HUES6 (cell line): ENCODE measurements at regions not wholly inside any gene's neighbourhood (a gene's known extent, or its start where the extent isn't known, plus 50 kb on each side); places are given as distances from the start of the nearest gene placed in this dataset.

Experiments
- H3K27ac ChIP-seq: 2 replicates; pipeline ENCODE4 v1.7.0; 2013; ENCODE audit warnings: low read depth, mild to moderate bottlenecking, low read length, inconsistent platforms
- H3K27me3 ChIP-seq: 2 replicates; pipeline ENCODE4 v1.6.1; 2013; ENCODE audit warnings: low read length; ENCODE audit not compliant: control insufficient read depth, insufficient read depth
- H3K36me3 ChIP-seq: 2 replicates; pipeline ENCODE4 v1.6.1; 2013; ENCODE audit warnings: low read length; ENCODE audit not compliant: control insufficient read depth, insufficient read depth
- H3K4me1 ChIP-seq: 2 replicates; pipeline ENCODE4 v1.6.1; 2013; ENCODE audit warnings: low read length; ENCODE audit not compliant: control insufficient read depth, insufficient read depth
- H3K4me3 ChIP-seq: 2 replicates; pipeline ENCODE4 v1.5.1; 2013; ENCODE audit warnings: low read depth, low read length
- H3K9ac ChIP-seq: one replicate; pipeline ENCODE4 v1.6.1; 2013; ENCODE audit warnings: mild to moderate bottlenecking, low read length
- H3K9me3 ChIP-seq: 2 replicates; pipeline ENCODE4 v1.6.1; 2013; ENCODE audit warnings: low read depth, low read length; ENCODE audit not compliant: control insufficient read depth, insufficient read depth

DNA sequence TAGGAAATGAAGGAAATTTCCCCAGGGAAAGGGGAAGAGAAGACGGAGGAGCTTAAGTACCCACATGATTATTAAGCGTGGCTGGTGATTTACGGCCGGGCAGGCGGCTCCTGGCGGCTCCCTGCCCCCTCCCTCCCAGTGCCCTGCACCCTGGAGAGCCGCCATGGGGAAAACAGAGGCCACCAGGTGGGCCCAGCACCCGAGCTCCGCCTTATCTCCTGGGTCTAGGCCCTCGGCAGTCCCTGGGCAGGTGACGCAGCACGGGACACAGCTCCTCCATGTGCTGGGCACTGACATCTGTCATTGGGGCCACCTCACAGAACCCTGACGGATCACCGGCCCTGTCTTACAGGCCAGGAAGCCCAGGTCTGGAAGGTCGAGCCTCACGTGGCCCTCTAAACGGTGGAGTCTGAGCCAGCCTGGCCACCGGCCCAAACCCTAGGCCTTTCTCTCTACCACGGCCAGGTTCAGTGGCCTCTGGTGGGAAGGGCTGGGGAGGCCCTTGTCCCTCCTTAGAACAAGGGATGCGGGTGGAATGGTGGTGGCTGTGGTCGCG lies 60.2 kb upstream of the PPARA start:
- Histone ChIP-seq H3K36me3 (no peaks in the 10 kb centered on the region), H3K27ac (no peak overlapping the region)

DNA sequence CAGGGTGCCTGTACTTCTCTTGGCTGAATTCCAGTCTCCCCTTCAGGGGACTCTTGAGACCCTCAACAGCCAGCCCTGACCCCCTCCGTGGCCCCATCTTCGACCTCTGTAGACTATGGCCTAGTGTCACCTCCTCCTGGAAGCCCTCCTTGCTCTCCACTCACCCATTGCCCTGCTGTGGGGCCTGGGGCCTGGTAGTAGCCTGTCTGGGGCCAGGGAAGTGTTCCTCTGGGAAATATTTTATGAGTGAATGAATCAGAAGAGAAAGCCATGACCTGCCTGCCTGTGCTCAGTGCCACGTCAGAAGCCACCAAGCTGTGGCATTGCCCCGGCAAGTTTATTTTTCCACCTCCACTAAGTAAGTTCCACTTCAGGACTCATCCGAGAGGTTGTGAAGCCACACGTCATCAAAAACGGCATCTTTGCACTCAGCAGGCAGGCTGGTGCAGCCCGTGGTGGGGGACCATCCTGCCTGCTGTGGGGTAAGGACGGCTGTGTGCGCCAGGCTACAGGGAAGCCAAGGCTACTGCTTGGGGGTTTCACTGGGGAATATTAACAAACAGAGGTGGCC lies 59.6 kb upstream of the PPARA start:
- no peaks in the 10 kb centered on the region for H3K4me1 ChIP-seq
- no peaks in the 10 kb centered on the region for H3K9me3 ChIP-seq
- H3K36me3 ChIP-seq: no peaks in the 10 kb centered on the region
- no peaks in the 10 kb centered on the region for H3K27me3 ChIP-seq
- no peak overlapping the region for H3K4me3 ChIP-seq
- no peak overlapping the region for H3K27ac ChIP-seq
- H3K9ac ChIP-seq: no peak overlapping the region

More for the DNA sequence above, 60.2 kb upstream of the PPARA start:
- H3K9ac ChIP-seq: no peak overlapping the region
- no peaks in the 10 kb centered on the region for H3K4me1 ChIP-seq
- H3K9me3 ChIP-seq: no peaks in the 10 kb centered on the region
- no peak overlapping the region for H3K4me3 ChIP-seq
- H3K27me3 ChIP-seq: no peaks in the 10 kb centered on the region

DNA sequence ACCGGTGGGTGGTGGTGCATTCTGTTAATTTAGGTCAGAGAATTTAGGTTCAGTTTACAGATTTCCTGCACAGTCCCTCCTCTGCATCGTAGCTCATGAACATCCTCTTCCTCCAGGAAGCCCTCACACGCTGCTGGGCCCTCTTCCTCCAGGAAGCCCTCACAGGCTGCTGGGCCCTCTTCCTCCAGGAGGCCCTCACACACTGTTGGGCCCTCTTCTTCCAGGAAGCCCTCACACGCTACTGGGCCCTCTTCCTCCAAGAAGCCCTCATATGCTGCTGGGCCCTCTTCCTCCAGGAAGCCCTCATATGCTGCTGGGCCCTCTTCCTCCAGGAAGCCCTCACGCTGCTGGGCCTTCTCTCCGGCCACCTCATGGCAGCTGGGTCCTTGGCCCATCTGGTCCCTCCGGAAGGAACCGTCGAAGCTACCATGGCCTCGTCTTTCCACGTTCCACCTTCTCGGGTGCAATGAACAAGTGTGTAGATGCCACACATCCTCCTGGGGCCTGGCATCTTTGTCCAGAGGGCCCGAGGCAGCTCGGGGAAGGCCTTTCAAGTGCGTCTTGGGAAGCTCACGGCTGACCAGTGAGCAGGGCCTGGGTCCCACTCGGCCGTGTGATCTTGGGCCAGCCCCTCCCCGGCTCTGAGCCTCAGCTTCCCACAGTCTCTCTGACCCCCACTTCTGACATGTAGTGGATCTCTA lies 58.9 kb upstream of the PPARA start:
- Histone ChIP-seq H3K4me1 (no peaks in the 10 kb centered on the region), H3K27ac (no peak overlapping the region), H3K27me3 (no peaks in the 10 kb centered on the region), H3K4me3 (no peak overlapping the region), H3K9ac (no peak overlapping the region), H3K9me3 (no peaks in the 10 kb centered on the region), H3K36me3 (no peaks in the 10 kb centered on the region)

DNA sequence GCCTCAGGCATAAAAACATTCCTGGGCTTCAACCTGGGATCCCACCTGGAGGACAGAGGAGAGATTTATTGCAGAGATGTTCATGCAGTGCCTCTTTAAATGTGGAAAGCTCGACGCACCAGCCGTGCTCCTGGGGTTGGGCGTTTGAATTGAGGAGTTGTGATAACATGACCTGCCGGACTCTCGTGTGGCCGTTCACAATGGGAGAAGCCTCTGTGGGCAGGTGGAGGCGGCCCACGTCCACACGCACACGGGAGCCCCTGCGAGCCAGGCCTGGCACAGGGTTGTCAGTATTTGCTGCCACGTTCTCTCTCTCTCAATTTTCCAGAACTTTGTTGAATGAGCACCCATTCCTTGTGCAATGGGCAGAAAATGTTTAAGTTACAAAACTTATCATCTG lies 58.3 kb upstream of the PPARA start:
- H3K36me3 ChIP-seq: no peaks in the 10 kb centered on the region
- no peak overlapping the region for H3K4me3 ChIP-seq
- no peak overlapping the region for H3K27ac ChIP-seq
- H3K9ac ChIP-seq: no peak overlapping the region
- no peaks in the 10 kb centered on the region for H3K27me3 ChIP-seq
- H3K4me1 ChIP-seq: no peaks in the 10 kb centered on the region
- H3K9me3 ChIP-seq: no peaks in the 10 kb centered on the region

DNA sequence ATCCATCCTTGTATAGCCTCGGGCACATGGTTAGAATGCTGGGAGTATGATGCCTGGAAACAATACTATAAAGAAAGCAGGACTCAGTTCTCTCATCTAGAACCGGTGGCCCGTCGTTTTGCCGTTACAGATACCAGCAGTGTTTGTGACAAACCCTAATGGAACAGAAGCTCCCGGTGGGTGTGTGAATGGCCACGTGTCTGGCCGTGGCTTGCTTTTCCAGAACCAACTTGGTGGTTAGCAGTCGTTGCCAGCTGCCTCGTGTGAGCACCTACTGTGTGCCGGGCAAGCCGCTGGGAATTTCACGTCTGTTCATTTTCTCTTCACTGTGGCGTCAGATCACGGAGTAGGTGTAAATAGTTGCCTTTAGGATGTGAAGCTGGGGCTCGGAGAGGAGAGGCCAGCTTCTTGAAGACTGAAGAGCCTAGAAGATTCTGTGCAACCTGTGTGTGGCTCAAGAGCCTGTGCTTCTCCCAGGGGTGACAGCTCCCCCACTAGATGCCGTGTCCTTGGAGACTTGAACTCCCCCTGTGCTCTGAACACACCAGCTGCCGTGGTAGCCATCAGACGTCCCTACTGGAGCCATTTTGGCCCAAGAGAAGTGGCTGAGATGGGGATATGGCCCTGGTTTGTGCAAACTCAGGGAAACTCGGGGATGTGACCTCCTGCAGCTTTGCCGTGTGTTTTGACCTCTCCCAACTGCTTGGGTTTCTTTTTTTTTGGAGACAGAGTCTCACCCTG lies 57.5 kb upstream of the PPARA start:
- H3K4me3 ChIP-seq: no peak overlapping the region
- H3K36me3 ChIP-seq: no peaks in the 10 kb centered on the region
- no peak overlapping the region for H3K9ac ChIP-seq
- no peaks in the 10 kb centered on the region for H3K9me3 ChIP-seq
- no peaks in the 10 kb centered on the region for H3K4me1 ChIP-seq
- no peaks in the 10 kb centered on the region for H3K27me3 ChIP-seq
- H3K27ac ChIP-seq: no peak overlapping the region

DNA sequence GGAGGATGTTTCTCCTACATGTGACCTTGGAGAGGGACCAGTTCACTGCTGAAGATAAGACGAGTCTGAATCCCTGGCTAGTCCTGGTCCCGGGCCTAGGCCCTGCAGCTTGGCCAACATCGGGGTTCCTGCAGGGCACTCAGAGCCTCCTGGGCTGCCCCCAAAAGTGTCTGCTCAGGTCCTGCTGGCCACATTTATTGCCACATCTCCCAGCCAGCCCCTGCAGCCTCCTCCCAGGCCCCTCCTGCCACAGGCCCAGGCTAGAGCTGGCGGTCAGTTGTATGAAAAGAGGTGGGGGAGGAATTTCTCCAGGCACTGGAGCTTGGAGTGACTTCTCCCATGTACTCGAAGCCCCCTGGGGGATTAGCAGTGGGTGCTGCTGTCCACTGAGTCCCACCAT lies 56.5 kb upstream of the PPARA start:
- no peak overlapping the region for H3K4me3 ChIP-seq
- H3K9ac ChIP-seq: no peak overlapping the region
- H3K9me3 ChIP-seq: no peaks in the 10 kb centered on the region
- no peaks in the 10 kb centered on the region for H3K4me1 ChIP-seq
- H3K36me3 ChIP-seq: no peaks in the 10 kb centered on the region
- H3K27ac ChIP-seq: no peak overlapping the region
- no peaks in the 10 kb centered on the region for H3K27me3 ChIP-seq

DNA sequence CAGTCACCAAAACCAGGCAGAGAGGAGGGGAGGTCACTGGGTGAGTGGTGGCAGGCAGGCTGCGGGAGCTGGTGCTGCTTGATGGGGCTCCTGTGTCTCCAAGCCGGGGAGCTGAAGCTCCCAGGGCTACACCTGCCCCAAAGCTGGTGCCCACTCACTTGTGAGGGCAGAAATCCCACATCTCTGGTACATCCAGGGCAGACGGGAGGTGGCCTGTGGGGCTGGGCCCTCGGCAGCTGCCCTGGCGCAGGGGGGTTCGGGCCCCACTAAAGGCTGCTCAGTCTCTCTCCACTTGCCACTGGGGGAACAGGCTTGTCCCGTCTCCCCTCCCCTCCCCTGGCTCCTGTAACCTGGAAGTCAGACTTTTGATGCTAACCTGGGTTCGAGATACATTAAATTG lies 55.6 kb upstream of the PPARA start:
- no peaks in the 10 kb centered on the region for H3K4me1 ChIP-seq
- no peak overlapping the region for H3K27ac ChIP-seq
- no peaks in the 10 kb centered on the region for H3K9me3 ChIP-seq

DNA sequence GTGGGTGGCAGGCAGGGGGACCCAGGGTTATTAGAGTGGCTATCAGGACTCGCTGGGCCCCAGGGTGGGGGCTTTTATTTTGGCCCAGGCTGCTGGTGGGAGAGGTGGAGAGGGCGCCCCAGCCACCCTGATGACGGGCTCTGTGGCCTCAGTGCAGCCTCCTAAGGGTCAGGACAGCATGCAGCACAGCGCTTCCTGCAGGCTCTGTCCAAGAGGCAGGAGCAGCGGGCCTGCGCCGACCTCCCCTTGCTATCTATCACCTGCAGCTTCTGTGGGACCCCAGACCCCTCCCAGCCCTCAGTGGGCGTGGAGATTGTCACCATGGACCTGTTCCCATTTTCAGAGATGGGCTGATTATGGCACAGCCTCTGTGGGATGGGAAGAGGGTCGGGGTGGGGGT lies 54.3 kb upstream of the PPARA start:
- Histone ChIP-seq H3K27ac (no peak overlapping the region), H3K4me3 (no peak overlapping the region), H3K9ac (no peak overlapping the region), H3K9me3 (no peaks in the 10 kb centered on the region), H3K36me3 (no peaks in the 10 kb centered on the region), H3K4me1 (no peaks in the 10 kb centered on the region), H3K27me3 (no peaks in the 10 kb centered on the region)

More for the DNA sequence above, 55.6 kb upstream of the PPARA start:
- no peak overlapping the region for H3K4me3 ChIP-seq
- H3K36me3 ChIP-seq: no peaks in the 10 kb centered on the region
- no peak overlapping the region for H3K9ac ChIP-seq
- no peaks in the 10 kb centered on the region for H3K27me3 ChIP-seq

DNA sequence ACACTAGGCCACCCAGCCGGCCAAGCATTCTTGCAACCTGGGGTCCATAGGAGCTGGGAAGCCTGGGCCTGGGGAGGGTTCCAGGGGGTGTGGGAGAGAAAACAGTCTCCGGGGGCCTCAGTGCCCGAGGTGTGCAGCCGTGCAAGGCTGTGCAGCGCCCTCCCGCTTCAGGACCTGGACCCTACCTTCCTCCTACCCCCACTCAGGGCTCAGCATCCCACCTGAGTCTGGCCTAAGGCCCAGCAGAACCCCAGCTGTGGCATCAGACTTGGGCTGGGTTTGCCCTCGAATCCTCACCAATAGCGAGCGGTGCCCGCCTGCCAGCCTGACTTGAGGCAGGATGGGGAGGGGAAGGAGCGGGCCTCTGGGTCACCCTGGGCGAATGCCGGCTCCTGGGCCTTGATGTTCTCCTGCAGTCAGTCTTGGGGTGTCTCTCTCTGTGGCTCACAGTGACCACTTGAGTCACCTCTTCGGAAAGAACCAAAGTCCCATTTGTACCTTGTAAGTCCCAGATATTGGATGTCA lies 53.6 kb upstream of the PPARA start:
- H3K4me3 ChIP-seq: no peak overlapping the region
- no peak overlapping the region for H3K9ac ChIP-seq
- H3K36me3 ChIP-seq: no peaks in the 10 kb centered on the region
- no peak overlapping the region for H3K27ac ChIP-seq
- H3K4me1 ChIP-seq: no peaks in the 10 kb centered on the region
- no peaks in the 10 kb centered on the region for H3K9me3 ChIP-seq
- no peaks in the 10 kb centered on the region for H3K27me3 ChIP-seq

DNA sequence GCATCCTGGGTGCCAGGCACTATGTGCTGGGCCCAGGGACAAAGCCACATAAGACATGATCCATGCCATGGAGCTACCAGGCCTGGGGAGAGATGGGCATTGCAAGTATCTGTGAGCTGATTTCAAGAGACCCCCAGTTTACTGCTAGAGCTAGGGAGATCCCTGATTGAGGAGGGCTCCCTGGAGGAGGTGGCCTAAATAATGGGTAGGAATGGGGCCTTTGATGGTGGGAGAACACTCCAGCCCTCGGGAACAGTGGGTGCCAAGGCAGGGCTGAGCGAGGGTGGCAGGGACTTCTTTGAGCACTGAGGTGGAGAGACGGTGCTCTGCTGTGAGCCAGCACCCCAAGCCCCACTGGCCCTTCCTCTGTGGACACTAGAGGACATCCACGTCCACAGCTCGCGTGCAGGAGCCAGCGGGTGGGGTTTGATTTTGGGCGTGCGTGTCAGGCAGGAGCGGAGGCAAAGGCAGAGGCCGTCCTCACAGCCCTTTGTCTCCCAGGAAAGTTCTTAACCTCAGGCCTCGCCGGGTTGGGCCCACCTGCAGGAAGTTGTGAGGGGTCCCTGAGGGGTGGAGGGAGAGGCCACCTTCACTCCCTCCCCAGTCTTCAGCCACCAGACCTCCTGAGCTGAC lies 52.9 kb upstream of the PPARA start:
- no peak overlapping the region for H3K9ac ChIP-seq
- no peaks in the 10 kb centered on the region for H3K36me3 ChIP-seq
- no peaks in the 10 kb centered on the region for H3K9me3 ChIP-seq
- no peak overlapping the region for H3K27ac ChIP-seq
- no peaks in the 10 kb centered on the region for H3K27me3 ChIP-seq
- no peak overlapping the region for H3K4me3 ChIP-seq
- H3K4me1 ChIP-seq: no peaks in the 10 kb centered on the region
